DND-41 (cell line): ENCODE measurements at regions not wholly inside any gene's neighbourhood (a gene's known extent, or its start where the extent isn't known, plus 50 kb on each side); places are given as distances from the start of the nearest gene placed in this dataset.

Source experiments
- ATAC-seq: fragments of 200-7000 bp; cut with Tn5 transposase; 3 replicates; pipeline ENCODE4 v1.9.1; 2021; ENCODE audit warnings: low read depth; ENCODE audit not compliant: insufficient read depth
- DNase-seq: peaks from one replicate; pipeline ENCODE4 v3.0.0-alpha.2; 2020
- H2AFZ ChIP-seq: 2 replicates; pipeline ENCODE4 v1.6.0; 2012; ENCODE audit warnings: low read depth, low read length
- H3K27ac ChIP-seq: 2 replicates; pipeline ENCODE4 v1.5.1; 2012; ENCODE audit warnings: low read length, inconsistent platforms
- H3K27me3 ChIP-seq: fragments of 200-600 bp; sonication (generic); 2 replicates; pipeline ENCODE4 v1.6.0; 2012; ENCODE audit warnings: low read length, mild to moderate bottlenecking, inconsistent platforms; ENCODE audit not compliant: insufficient read depth, poor library complexity
- H3K36me3 ChIP-seq: 2 replicates; pipeline ENCODE4 v1.5.1; 2012; ENCODE audit warnings: low read length, inconsistent platforms; ENCODE audit not compliant: insufficient read depth
- H3K4me1 ChIP-seq: 2 replicates; pipeline ENCODE4 v1.5.1; 2012; ENCODE audit warnings: mild to moderate bottlenecking, low read length; ENCODE audit not compliant: insufficient read depth
- H3K4me2 ChIP-seq: 2 replicates; pipeline ENCODE4 v1.6.0; 2012; ENCODE audit warnings: mild to moderate bottlenecking, moderate library complexity, low read length, inconsistent platforms; ENCODE audit not compliant: insufficient read depth
- H3K4me3 ChIP-seq, 2 experiments: fragments of 200-600 bp in 1 of 2; shearing (Covaris generic) in 1 of 2; 2 replicates each; pipeline ENCODE4 v1.5.1; 2012 to 2016; ENCODE audit warnings: inconsistent platforms in 2 of 2, low read length in 2 of 2, mild to moderate bottlenecking in 2 of 2, low read depth in 1 of 2, moderate library complexity in 1 of 2
- H3K79me2 ChIP-seq: 2 replicates; pipeline ENCODE4 v1.6.0; 2012; ENCODE audit warnings: low read length, inconsistent platforms; ENCODE audit not compliant: insufficient read depth
- H3K9ac ChIP-seq: 2 replicates; pipeline ENCODE4 v1.6.0; 2012; ENCODE audit warnings: low read depth, mild to moderate bottlenecking, inconsistent platforms, low read length, moderate library complexity
- H3K9me3 ChIP-seq: 2 replicates; pipeline ENCODE4 v1.5.1; 2012; ENCODE audit warnings: low read length, moderate library complexity, mild to moderate bottlenecking, inconsistent platforms; ENCODE audit not compliant: insufficient read depth, severe bottlenecking
- H4K20me1 ChIP-seq: 2 replicates; pipeline ENCODE4 v1.6.0; 2012; ENCODE audit warnings: low read length; ENCODE audit not compliant: insufficient read depth
- EZH2 ChIP-seq: IDR thresholded peaks from 3 replicates; pipeline ENCODE4 v1.6.1; 2012; ENCODE audit warnings: borderline replicate concordance, low read depth, mild to moderate bottlenecking, moderate library complexity, low read length, inconsistent platforms; ENCODE audit not compliant: severe bottlenecking
- TF ChIP-seq, protein P1 (sequence below): IDR thresholded peaks from 2 replicates; pipeline ENCODE4 v1.5.1; 2012; ENCODE audit warnings: borderline replicate concordance, low read length, moderate library complexity, mild to moderate bottlenecking; ENCODE audit not compliant: poor library complexity, severe bottlenecking; ENCODE audit errors: extremely low read depth

DNA sequence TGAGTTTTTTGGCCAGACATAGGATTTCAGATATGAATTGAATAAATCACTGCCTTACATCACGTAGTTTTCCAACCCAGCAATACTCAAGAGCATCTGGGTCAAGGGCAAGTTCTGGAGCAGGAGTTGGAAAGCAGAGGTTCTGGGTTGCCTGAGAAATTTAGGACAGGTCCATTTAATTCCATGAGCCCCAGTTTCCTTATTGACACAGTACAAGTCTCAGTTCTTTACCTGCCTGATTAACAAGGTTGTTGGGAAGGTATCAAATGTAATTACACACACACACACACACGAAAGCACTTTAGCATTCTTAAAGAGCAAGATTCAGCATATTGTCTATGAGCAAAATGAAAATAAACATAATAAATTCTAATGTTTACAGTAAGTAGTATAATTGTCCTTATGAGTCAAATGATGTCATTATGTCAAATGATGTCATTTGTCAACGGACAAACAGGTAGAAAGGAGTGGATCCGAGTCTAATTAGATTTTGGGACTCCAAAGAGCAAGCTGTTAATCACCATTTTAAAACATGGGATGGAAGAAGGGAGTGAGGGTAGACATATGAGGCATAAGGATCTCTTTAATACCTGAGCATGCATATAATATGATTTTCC, 268.4 kb upstream of the ARGLU1 start:
- no peaks in the 10 kb centered on the region for H3K36me3 ChIP-seq
- H3K9me3 ChIP-seq, result no peaks in the 10 kb centered on the region
- H3K9ac ChIP-seq, result no peak overlapping the region
- H2AFZ ChIP-seq, result no peak overlapping the region
- H3K79me2 ChIP-seq, result no peaks in the 10 kb centered on the region
- H3K27me3 ChIP-seq, result peaks cover 9% of the 10 kb centered on the region
- ATAC-seq (no peak), DNase-seq (no peak)
- no peaks in the 10 kb centered on the region for H4K20me1 ChIP-seq
- no peaks in the 10 kb centered on the region for H3K4me1 ChIP-seq
- no peak overlapping the region for H3K4me3 ChIP-seq
- no peak overlapping the region for H3K4me2 ChIP-seq
- TF ChIP-seq EZH2, result no peak
- TF ChIP-seq, protein P1, sequence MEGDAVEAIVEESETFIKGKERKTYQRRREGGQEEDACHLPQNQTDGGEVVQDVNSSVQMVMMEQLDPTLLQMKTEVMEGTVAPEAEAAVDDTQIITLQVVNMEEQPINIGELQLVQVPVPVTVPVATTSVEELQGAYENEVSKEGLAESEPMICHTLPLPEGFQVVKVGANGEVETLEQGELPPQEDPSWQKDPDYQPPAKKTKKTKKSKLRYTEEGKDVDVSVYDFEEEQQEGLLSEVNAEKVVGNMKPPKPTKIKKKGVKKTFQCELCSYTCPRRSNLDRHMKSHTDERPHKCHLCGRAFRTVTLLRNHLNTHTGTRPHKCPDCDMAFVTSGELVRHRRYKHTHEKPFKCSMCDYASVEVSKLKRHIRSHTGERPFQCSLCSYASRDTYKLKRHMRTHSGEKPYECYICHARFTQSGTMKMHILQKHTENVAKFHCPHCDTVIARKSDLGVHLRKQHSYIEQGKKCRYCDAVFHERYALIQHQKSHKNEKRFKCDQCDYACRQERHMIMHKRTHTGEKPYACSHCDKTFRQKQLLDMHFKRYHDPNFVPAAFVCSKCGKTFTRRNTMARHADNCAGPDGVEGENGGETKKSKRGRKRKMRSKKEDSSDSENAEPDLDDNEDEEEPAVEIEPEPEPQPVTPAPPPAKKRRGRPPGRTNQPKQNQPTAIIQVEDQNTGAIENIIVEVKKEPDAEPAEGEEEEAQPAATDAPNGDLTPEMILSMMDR, result no peak
- H3K27ac ChIP-seq, result no peak overlapping the region

DNA sequence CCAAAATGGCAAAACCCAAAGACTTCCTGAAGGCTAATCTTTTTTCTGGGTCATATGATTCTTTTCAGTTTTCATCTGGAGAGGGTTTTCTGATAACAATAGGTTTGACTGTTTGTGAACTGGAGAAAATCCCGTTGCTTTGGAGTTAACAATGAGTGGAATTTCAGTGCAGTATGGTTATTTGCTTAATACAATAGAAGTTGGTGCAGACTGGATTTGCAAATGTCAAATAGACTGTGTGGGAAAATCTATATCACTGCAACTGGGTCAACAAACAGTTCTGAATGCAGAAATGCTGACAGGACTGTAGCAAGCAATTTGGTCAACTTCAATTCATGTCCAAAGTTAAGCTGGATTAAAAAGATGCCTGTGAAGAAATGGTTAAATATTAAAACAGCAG, 267.5 kb upstream of the ARGLU1 start:
- Histone ChIP-seq H3K27ac (no peak overlapping the region), H2AFZ (no peak overlapping the region), H4K20me1 (no peaks in the 10 kb centered on the region), H3K27me3 (peaks cover 9% of the 10 kb centered on the region), H3K36me3 (no peaks in the 10 kb centered on the region), H3K4me3 (no peak overlapping the region), H3K9me3 (no peaks in the 10 kb centered on the region), H3K9ac (no peak overlapping the region), H3K4me1 (no peaks in the 10 kb centered on the region), H3K4me2 (no peak overlapping the region), H3K79me2 (no peaks in the 10 kb centered on the region)
- DNase-seq, result no peak
- no peak for ATAC-seq
- TF ChIP-seq, protein P1, result no peak
- no peak for TF ChIP-seq EZH2

DNA sequence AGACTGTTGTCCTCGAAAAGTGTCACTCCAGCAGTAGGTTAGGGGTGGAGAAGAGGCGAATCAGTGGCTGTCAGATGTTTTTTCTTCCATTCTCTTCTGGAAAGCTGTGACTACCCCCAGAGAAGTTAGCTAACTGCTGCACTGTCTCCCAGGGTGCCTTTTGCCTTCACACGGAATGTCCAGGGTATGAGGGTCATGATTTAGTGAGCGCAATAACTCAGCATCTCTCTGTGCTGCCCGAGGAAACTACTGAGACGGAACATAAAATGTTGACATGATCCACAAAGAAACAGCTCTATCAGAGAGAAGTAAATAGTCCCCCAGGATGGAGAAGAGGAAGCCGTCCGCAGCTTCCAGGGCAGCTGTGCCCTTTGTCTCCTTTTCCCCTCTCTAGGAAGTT, 254.0 kb upstream of the ARGLU1 start:
- Histone ChIP-seq H3K4me1 (no peaks in the 10 kb centered on the region), H3K79me2 (no peaks in the 10 kb centered on the region), H3K9me3 (no peaks in the 10 kb centered on the region), H3K9ac (no peak overlapping the region), H3K36me3 (no peaks in the 10 kb centered on the region), H3K27me3 (no peaks in the 10 kb centered on the region), H4K20me1 (no peaks in the 10 kb centered on the region), H3K4me3 (no peak overlapping the region), H3K4me2 (no peak overlapping the region), H2AFZ (no peak overlapping the region), H3K27ac (no peak overlapping the region)
- ATAC-seq (no peak), DNase-seq (no peak)
- TF ChIP-seq EZH2, result no peak
- TF ChIP-seq, protein P1, result no peak
